HT1080 (cell line): ENCODE measurements at regions not wholly inside any gene's neighbourhood (a gene's known extent, or its start where the extent isn't known, plus 50 kb on each side); places are given as distances from the start of the nearest gene placed in this dataset.
"Not testable (repeated sequence)": the region's sequence is repeated elsewhere in the genome, so short reads cannot be mapped to it uniquely, and the experiment has no call there.

Experiments used
- DNase-seq: peaks from one replicate; pipeline ENCODE4 v3.0.0-alpha.2; 2015; ENCODE audit warnings: low read depth

GRCh38 chr16:52655156-52655555 is 108.2 kb upstream of the TOX3 start:
- not testable (repeated sequence) for DNase-seq

GRCh38 chr16:52652033-52652432 is 105.1 kb upstream of the TOX3 start:
- no peak for DNase-seq

- no peak for DNase-seq
These were observed 103.8 kb upstream of the TOX3 start for GRCh38 chr16:52650789-52651188.

- no peak for DNase-seq
These were observed 103.4 kb upstream of the TOX3 start for GRCh38 chr16:52650318-52650717.

- no peak for DNase-seq
These were observed 102.9 kb upstream of the TOX3 start for GRCh38 chr16:52649870-52650269.

- DNase-seq: no peak
These were observed 100.6 kb upstream of the TOX3 start for GRCh38 chr16:52647588-52647987.

GRCh38 chr16:52643006-52643405 is 96.1 kb upstream of the TOX3 start:
- DNase-seq: no peak

- no peak for DNase-seq
These were observed 87.6 kb upstream of the TOX3 start for GRCh38 chr16:52634528-52634927.

GRCh38 chr16:52634104-52634503 is 87.2 kb upstream of the TOX3 start:
- DNase-seq: no peak

- DNase-seq: no peak
These were observed 86.3 kb upstream of the TOX3 start for GRCh38 chr16:52633230-52633629.

GRCh38 chr16:52631711-52632110 is 84.8 kb upstream of the TOX3 start:
- no peak for DNase-seq

GRCh38 chr16:52630711-52631110 is 83.8 kb upstream of the TOX3 start:
- no peak for DNase-seq

GRCh38 chr16:52629296-52629695 is 82.4 kb upstream of the TOX3 start:
- DNase-seq: no peak

GRCh38 chr16:52624891-52625290 is 77.9 kb upstream of the TOX3 start:
- no peak for DNase-seq

- DNase-seq: no peak
These were observed 74.7 kb upstream of the TOX3 start for GRCh38 chr16:52621651-52622050.

GRCh38 chr16:52618753-52619497 is 72.0 kb upstream of the TOX3 start:
- no peak for DNase-seq

GRCh38 chr16:52617591-52617990 is 70.6 kb upstream of the TOX3 start:
- no peak for DNase-seq

- no peak for DNase-seq
These were observed 66.6 kb upstream of the TOX3 start for GRCh38 chr16:52613508-52613907.

GRCh38 chr16:52611817-52612673 is 65.1 kb upstream of the TOX3 start:
- no peak for DNase-seq

GRCh38 chr16:52603015-52603414 is 56.1 kb upstream of the TOX3 start:
- no peak for DNase-seq

- no peak for DNase-seq
These were observed 51.0 kb upstream of the TOX3 start for GRCh38 chr16:52597772-52598483.
